WTC11 (cell line): ENCODE measurements at regions not wholly inside any gene's neighbourhood (a gene's known extent, or its start where the extent isn't known, plus 50 kb on each side); places are given as distances from the start of the nearest gene placed in this dataset.

ENCODE experiments used
- ATAC-seq: fragments of 200-7000 bp; cut with Tn5 transposase; 2 replicates; pipeline ENCODE4 v1.10.0; 2021; ENCODE audit warnings: mild to moderate bottlenecking, moderate library complexity
- CTCF ChIA-PET: fragments of 300-600 bp; sonication (Branson Sonifier 250); formaldehyde crosslinking; loops from one replicate; lab custom pipeline; 2021; ENCODE audit warnings: antibody characterized with exemption; lab: Charles Lee
- POLR2A ChIA-PET: fragments of 350-600 bp; sonication (Branson Sonifier 250); formaldehyde crosslinking; loops from one replicate; lab custom pipeline; 2021; ENCODE audit warnings: antibody characterized with exemption; lab: Charles Lee
- DNase-seq: peaks from one replicate; pipeline ENCODE4 v3.0.0; 2021; ENCODE audit warnings: low spot score
- H3K27ac Mint-ChIP-seq: 2 replicates; pipeline ENCODE4 v1.8.0; 2021; ENCODE audit warnings: mixed read lengths
- H3K27me3 Mint-ChIP-seq: 2 replicates; pipeline ENCODE4 v1.8.0; 2021; ENCODE audit warnings: low read depth, mild to moderate bottlenecking, moderate library complexity, mixed read lengths
- H3K36me3 Mint-ChIP-seq: 2 replicates; pipeline ENCODE4 v1.8.0; 2021; ENCODE audit warnings: mixed read lengths
- H3K4me1 Mint-ChIP-seq: 2 replicates; pipeline ENCODE4 v1.8.0; 2022; ENCODE audit warnings: mixed read lengths
- H3K4me3 Mint-ChIP-seq: 2 replicates; pipeline ENCODE4 v1.8.0; 2021; ENCODE audit warnings: mild to moderate bottlenecking, moderate library complexity, mixed read lengths
- H3K9me3 Mint-ChIP-seq: 2 replicates; pipeline ENCODE4 v1.8.0; 2021; ENCODE audit warnings: mixed read lengths
- ATF1 ChIP-seq: sonication (generic); formaldehyde crosslinking; IDR thresholded peaks from 2 replicates; pipeline ENCODE4 v1.8.1; 2023; ENCODE audit warnings: mild to moderate bottlenecking, moderate library complexity, missing genetic modification reagents
- CBFB ChIP-seq: sonication (generic); formaldehyde crosslinking; IDR thresholded peaks from 2 replicates; pipeline ENCODE4 v1.8.1; 2022; ENCODE audit warnings: mild to moderate bottlenecking, low read depth, missing genetic modification reagents
- CREB1 ChIP-seq: sonication (generic); formaldehyde crosslinking; IDR thresholded peaks from 2 replicates; pipeline ENCODE4 v1.8.0; 2023; ENCODE audit warnings: mild to moderate bottlenecking, missing genetic modification reagents
- CREM ChIP-seq: sonication (generic); formaldehyde crosslinking; IDR thresholded peaks from 2 replicates; pipeline ENCODE4 v1.8.1; 2022; ENCODE audit warnings: mild to moderate bottlenecking, missing genetic modification reagents, moderate library complexity
- CTCF ChIP-seq: fragments of 200-600 bp; IDR thresholded peaks from 2 replicates; pipeline ENCODE4 v1.8.0; 2022; ENCODE audit warnings: antibody characterized with exemption
- EMX1 ChIP-seq: fragments of 250-450 bp; sonication (Bioruptor Pico); IDR thresholded peaks from 2 replicates; pipeline ENCODE4 v1.8.0; 2021; ENCODE audit warnings: mild to moderate bottlenecking
- FOXP1 ChIP-seq: sonication (generic); formaldehyde crosslinking; IDR thresholded peaks from 2 replicates; pipeline ENCODE4 v1.8.0; 2022; ENCODE audit warnings: missing genetic modification reagents, mild to moderate bottlenecking, moderate library complexity, borderline replicate concordance
- GTF2I ChIP-seq: fragments of 250-450 bp; sonication (Bioruptor Pico); conservative IDR thresholded peaks from 2 replicates; pipeline ENCODE4 v1.4.0; 2021; ENCODE audit warnings: mild to moderate bottlenecking
- IRF2 ChIP-seq: sonication (generic); formaldehyde crosslinking; IDR thresholded peaks from 2 replicates; pipeline ENCODE4 v1.8.0; 2022; ENCODE audit warnings: low read depth, missing genetic modification reagents, borderline replicate concordance
- JUN ChIP-seq: sonication (generic); formaldehyde crosslinking; IDR thresholded peaks from 2 replicates; pipeline ENCODE4 v1.8.0; 2023; ENCODE audit warnings: mild to moderate bottlenecking, missing genetic modification reagents
- MAX ChIP-seq: sonication (generic); formaldehyde crosslinking; IDR thresholded peaks from 2 replicates; pipeline ENCODE4 v1.8.0; 2022; ENCODE audit warnings: mild to moderate bottlenecking, missing genetic modification reagents
- NR1H2 ChIP-seq: sonication (generic); formaldehyde crosslinking; IDR thresholded peaks from 2 replicates; pipeline ENCODE4 v1.9.0; 2021; ENCODE audit warnings: mild to moderate bottlenecking, moderate library complexity, missing genetic modification reagents
- RORB ChIP-seq: fragments of 250-450 bp; sonication (Bioruptor Pico); IDR thresholded peaks from 2 replicates; pipeline ENCODE4 v1.9.0; 2021; ENCODE audit warnings: mild to moderate bottlenecking
- SMAD4 ChIP-seq: sonication (generic); formaldehyde crosslinking; IDR thresholded peaks from 2 replicates; pipeline ENCODE4 v1.8.0; 2022; ENCODE audit warnings: mild to moderate bottlenecking, missing genetic modification reagents
- SP1 ChIP-seq: sonication (generic); formaldehyde crosslinking; conservative IDR thresholded peaks from 2 replicates; pipeline ENCODE4 v1.8.1; 2022; ENCODE audit warnings: missing genetic modification reagents
- STAT6 ChIP-seq: sonication (generic); formaldehyde crosslinking; conservative IDR thresholded peaks from 2 replicates; pipeline ENCODE4 v1.8.1; 2023; ENCODE audit warnings: mild to moderate bottlenecking, low read depth, missing genetic modification reagents, moderate library complexity
- TCF7 ChIP-seq: sonication (generic); formaldehyde crosslinking; IDR thresholded peaks from 2 replicates; pipeline ENCODE4 v1.8.0; 2022; ENCODE audit warnings: mild to moderate bottlenecking, low read depth, missing genetic modification reagents, moderate library complexity
- TP53 ChIP-seq: sonication (generic); formaldehyde crosslinking; IDR thresholded peaks from 2 replicates; pipeline ENCODE4 v1.8.1; 2023; ENCODE audit warnings: mild to moderate bottlenecking, missing genetic modification reagents
- USF1 ChIP-seq: sonication (generic); formaldehyde crosslinking; IDR thresholded peaks from 2 replicates; pipeline ENCODE4 v1.8.0; 2022; ENCODE audit warnings: mild to moderate bottlenecking, missing genetic modification reagents
- ZNF138 ChIP-seq: sonication (generic); formaldehyde crosslinking; conservative IDR thresholded peaks from 2 replicates; pipeline ENCODE4 v1.8.1; 2022; ENCODE audit warnings: mild to moderate bottlenecking, moderate library complexity, missing genetic modification reagents
- ZNF219 ChIP-seq: sonication (generic); formaldehyde crosslinking; IDR thresholded peaks from 2 replicates; pipeline ENCODE4 v1.8.0; 2023; ENCODE audit warnings: missing genetic modification reagents, mild to moderate bottlenecking, borderline replicate concordance
- ZNF423 ChIP-seq: fragments of 250-450 bp; sonication (Bioruptor Pico); IDR thresholded peaks from 2 replicates; pipeline ENCODE4 v2.1.2; 2022; ENCODE audit warnings: mild to moderate bottlenecking, moderate library complexity
- TF ChIP-seq, protein P1 (sequence below): sonication (generic); formaldehyde crosslinking; IDR thresholded peaks from 2 replicates; pipeline ENCODE4 v1.8.1; 2023; ENCODE audit warnings: mild to moderate bottlenecking, missing genetic modification reagents, moderate library complexity
- TF ChIP-seq, protein P2 (sequence below): fragments of 250-450 bp; sonication (Bioruptor Pico); IDR thresholded peaks from 2 replicates; pipeline ENCODE4 v1.9.0; 2021; ENCODE audit warnings: moderate library complexity, mild to moderate bottlenecking, inconsistent platforms, borderline replicate concordance
- TF ChIP-seq, protein P3 (sequence below): sonication (generic); formaldehyde crosslinking; IDR thresholded peaks from 2 replicates; pipeline ENCODE4 v1.8.0; 2022; ENCODE audit warnings: mild to moderate bottlenecking, missing genetic modification reagents

- TF ChIP-seq, protein P1, sequence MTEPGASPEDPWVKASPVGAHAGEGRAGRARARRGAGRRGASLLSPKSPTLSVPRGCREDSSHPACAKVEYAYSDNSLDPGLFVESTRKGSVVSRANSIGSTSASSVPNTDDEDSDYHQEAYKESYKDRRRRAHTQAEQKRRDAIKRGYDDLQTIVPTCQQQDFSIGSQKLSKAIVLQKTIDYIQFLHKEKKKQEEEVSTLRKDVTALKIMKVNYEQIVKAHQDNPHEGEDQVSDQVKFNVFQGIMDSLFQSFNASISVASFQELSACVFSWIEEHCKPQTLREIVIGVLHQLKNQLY (CRISPR knock-in tag), result no peak
- TF ChIP-seq, protein P2, sequence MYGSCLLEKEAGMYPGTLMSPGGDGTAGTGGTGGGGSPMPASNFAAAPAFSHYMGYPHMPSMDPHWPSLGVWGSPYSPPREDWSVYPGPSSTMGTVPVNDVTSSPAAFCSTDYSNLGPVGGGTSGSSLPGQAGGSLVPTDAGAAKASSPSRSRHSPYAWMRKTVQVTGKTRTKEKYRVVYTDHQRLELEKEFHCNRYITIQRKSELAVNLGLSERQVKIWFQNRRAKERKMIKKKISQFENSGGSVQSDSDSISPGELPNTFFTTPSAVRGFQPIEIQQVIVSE, result no peak
- TF ChIP-seq NR1H2 (CRISPR knock-in tag), result no peak
Observed at GRCh38 chr3:151560738-151561137, 99.9 kb upstream of the IGSF10 start (continued).

DNA sequence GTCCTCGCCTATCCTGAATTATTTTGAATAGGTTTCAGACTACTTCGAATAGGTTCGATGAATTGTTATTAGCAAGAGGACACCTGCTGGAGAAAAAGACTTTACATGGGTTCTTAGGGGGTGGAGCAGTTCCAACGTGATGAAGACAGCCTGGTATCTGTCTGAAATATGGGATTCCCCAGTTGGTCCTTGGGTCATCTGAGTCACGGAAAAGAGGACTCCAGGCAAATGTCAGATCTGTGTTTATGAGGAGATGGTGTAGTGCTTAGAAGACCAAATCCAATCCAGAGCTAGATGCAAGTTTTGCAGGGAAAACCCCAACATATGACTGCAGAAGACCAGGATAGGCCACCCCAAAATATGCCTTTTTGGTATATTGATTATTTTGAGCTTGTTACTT lies 98.9 kb upstream of the IGSF10 start:
- Mint-ChIP-seq H3K36me3 (no peaks in the 10 kb centered on the region), H3K27ac (no peak overlapping the region), H3K4me3 (no peak overlapping the region), H3K27me3 (no peaks in the 10 kb centered on the region), H3K9me3 (peaks cover 12% of the 10 kb centered on the region)
- CTCF ChIA-PET, result no interaction called here
- DNase-seq, result no peak
- POLR2A ChIA-PET, result no interaction called here
- TF ChIP-seq CBFB (CRISPR knock-in tag) (no peak), MAX (no peak), USF1 (no peak), TP53 (CRISPR knock-in tag) (no peak), ZNF423 (CRISPR knock-in tag) (no peak), TCF7 (CRISPR knock-in tag) (no peak), SMAD4 (CRISPR knock-in tag) (no peak), IRF2 (CRISPR knock-in tag) (no peak)
- TF ChIP-seq, all 79 proteins: peak for 0
- H3K4me1 Mint-ChIP-seq, result peaks cover 15% of the 10 kb centered on the region
- ATAC-seq, result no peak

- DNase-seq, result no peak
- no peak for ATAC-seq
- no peak for TF ChIP-seq ZNF138 (CRISPR knock-in tag)
- TF ChIP-seq ZNF219, result no peak
- TF ChIP-seq CREB1 (CRISPR knock-in tag), result no peak
- TF ChIP-seq CREM (CRISPR knock-in tag), result no peak
- TF ChIP-seq, protein P3, sequence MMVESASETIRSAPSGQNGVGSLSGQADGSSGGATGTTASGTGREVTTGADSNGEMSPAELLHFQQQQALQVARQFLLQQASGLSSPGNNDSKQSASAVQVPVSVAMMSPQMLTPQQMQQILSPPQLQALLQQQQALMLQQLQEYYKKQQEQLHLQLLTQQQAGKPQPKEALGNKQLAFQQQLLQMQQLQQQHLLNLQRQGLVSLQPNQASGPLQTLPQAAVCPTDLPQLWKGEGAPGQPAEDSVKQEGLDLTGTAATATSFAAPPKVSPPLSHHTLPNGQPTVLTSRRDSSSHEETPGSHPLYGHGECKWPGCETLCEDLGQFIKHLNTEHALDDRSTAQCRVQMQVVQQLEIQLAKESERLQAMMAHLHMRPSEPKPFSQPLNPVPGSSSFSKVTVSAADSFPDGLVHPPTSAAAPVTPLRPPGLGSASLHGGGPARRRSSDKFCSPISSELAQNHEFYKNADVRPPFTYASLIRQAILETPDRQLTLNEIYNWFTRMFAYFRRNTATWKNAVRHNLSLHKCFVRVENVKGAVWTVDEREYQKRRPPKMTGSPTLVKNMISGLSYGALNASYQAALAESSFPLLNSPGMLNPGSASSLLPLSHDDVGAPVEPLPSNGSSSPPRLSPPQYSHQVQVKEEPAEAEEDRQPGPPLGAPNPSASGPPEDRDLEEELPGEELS (CRISPR knock-in tag), result no peak
- no peak for TF ChIP-seq ATF1 (CRISPR knock-in tag)
- no peak for TF ChIP-seq RORB (CRISPR knock-in tag)
- no peak for TF ChIP-seq JUN
- TF ChIP-seq EMX1, result no peak
- TF ChIP-seq GTF2I (CRISPR knock-in tag), result no peak
- TF ChIP-seq TP53 (CRISPR knock-in tag), result no peak
- TF ChIP-seq, protein P2, result no peak
- TF ChIP-seq MAX, result no peak
- TF ChIP-seq STAT6 (CRISPR knock-in tag), result no peak
- TF ChIP-seq SP1 (CRISPR knock-in tag), result no peak
- no peak for TF ChIP-seq CTCF
- no peak for TF ChIP-seq FOXP1 (CRISPR knock-in tag)
- TF ChIP-seq, all 79 proteins: peak for 0
- Mint-ChIP-seq H3K4me1 (peaks cover 15% of the 10 kb centered on the region), H3K4me3 (no peak overlapping the region), H3K9me3 (peaks cover 12% of the 10 kb centered on the region), H3K36me3 (no peaks in the 10 kb centered on the region), H3K27me3 (no peaks in the 10 kb centered on the region), H3K27ac (no peak overlapping the region)
- ChIA-PET POLR2A (no interaction called here), CTCF (no interaction called here)
Observed at GRCh38 chr3:151558661-151559060, 97.8 kb upstream of the IGSF10 start.
